ENCODE measurements at regions not wholly inside any gene's neighbourhood (a gene's known extent, or its start where the extent isn't known, plus 50 kb on each side); places are given as distances from the start of the nearest gene placed in this dataset.

DNA sequence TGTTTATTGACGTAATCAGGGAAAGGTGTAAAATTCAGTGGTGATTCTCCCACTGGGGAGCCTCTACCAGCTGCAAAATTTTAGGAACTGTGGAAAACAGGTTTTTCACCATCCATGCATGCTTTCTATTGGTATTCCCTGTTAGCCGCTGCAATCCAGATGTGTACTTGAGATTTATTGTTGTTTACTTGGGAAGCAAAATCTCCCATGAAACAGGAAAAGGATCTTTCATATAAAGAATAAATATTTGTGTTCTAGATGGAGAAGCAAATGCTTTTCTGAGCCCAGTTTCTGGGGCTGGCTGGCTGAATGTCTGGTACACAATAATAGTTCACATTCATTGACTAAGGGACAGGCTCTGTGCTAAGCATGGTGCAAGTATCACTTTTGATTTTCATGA is 144.6 kb upstream of the RASGRP1 start:
- ChIA-PET CTCF (interaction anchor here (0.7 kb wide), 1 partner anchor 564 kb away, joined by 3 read pairs; no protein-coding TSS in a partner anchor), POLR2A (no interaction called here)
- Histone ChIP-seq H3K27ac (ENCODE audit: low read length) (no peak overlapping the region; the same call in 1 of the 2 replicates), H3K27me3 (ENCODE audit: control insufficient read depth, insufficient read depth, low read length) (peaks cover 2% of the 10 kb centered on the region; the same call in 1 of the 2 replicates), H3K9me3 (ENCODE audit: control insufficient read depth, insufficient read depth, low read depth, low read length) (no peaks in the 10 kb centered on the region), H3K36me3 (ENCODE audit: control insufficient read depth, insufficient read depth, low read length) (no peaks in the 10 kb centered on the region), H3K4me1 (ENCODE audit: control insufficient read depth, insufficient read depth, low read length) (no peaks in the 10 kb centered on the region), H3K4me3 (ENCODE audit: low read depth in 2 of 2, low read length in 2 of 2) (no peak overlapping the region)
- DNase-seq (ENCODE audit: low read depth, low spot score) = no peak
- no TSS peak for BruUV-seq (replicated peaks)
- in situ Hi-C loops (cut with HindIII; ENCODE audit: low pct_unique_long_range_greater_than_20kb, low sequenced_read_pairs) (no loop called here), intact Hi-C loops (cut with micrococcal nuclease; ENCODE audit: unreplicated experiment) (loop anchor here (5.0 to 10.0 kb wide), 3 partner anchors 106 to 1048 kb away; partner anchors contain the start of gene THBS1)
- TF ChIP-seq, protein P1, sequence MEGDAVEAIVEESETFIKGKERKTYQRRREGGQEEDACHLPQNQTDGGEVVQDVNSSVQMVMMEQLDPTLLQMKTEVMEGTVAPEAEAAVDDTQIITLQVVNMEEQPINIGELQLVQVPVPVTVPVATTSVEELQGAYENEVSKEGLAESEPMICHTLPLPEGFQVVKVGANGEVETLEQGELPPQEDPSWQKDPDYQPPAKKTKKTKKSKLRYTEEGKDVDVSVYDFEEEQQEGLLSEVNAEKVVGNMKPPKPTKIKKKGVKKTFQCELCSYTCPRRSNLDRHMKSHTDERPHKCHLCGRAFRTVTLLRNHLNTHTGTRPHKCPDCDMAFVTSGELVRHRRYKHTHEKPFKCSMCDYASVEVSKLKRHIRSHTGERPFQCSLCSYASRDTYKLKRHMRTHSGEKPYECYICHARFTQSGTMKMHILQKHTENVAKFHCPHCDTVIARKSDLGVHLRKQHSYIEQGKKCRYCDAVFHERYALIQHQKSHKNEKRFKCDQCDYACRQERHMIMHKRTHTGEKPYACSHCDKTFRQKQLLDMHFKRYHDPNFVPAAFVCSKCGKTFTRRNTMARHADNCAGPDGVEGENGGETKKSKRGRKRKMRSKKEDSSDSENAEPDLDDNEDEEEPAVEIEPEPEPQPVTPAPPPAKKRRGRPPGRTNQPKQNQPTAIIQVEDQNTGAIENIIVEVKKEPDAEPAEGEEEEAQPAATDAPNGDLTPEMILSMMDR (IDR thresholded peaks at IDR 0.05) = no peak
- TF ChIP-seq SIN3A (IDR thresholded peaks at IDR 0.05; ENCODE audit: borderline replicate concordance, insufficient read depth, low read depth, low read length) = no peak
- TF ChIP-seq POLR2AphosphoS5 (IDR thresholded peaks at IDR 0.05; ENCODE audit: low read depth, low read length) = no peak
- TF ChIP-seq TCF7L2 (IDR thresholded peaks at IDR 0.05; ENCODE audit: low read depth, low read length) = no peak
- TF ChIP-seq, protein P2, sequence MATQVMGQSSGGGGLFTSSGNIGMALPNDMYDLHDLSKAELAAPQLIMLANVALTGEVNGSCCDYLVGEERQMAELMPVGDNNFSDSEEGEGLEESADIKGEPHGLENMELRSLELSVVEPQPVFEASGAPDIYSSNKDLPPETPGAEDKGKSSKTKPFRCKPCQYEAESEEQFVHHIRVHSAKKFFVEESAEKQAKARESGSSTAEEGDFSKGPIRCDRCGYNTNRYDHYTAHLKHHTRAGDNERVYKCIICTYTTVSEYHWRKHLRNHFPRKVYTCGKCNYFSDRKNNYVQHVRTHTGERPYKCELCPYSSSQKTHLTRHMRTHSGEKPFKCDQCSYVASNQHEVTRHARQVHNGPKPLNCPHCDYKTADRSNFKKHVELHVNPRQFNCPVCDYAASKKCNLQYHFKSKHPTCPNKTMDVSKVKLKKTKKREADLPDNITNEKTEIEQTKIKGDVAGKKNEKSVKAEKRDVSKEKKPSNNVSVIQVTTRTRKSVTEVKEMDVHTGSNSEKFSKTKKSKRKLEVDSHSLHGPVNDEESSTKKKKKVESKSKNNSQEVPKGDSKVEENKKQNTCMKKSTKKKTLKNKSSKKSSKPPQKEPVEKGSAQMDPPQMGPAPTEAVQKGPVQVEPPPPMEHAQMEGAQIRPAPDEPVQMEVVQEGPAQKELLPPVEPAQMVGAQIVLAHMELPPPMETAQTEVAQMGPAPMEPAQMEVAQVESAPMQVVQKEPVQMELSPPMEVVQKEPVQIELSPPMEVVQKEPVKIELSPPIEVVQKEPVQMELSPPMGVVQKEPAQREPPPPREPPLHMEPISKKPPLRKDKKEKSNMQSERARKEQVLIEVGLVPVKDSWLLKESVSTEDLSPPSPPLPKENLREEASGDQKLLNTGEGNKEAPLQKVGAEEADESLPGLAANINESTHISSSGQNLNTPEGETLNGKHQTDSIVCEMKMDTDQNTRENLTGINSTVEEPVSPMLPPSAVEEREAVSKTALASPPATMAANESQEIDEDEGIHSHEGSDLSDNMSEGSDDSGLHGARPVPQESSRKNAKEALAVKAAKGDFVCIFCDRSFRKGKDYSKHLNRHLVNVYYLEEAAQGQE (IDR thresholded peaks at IDR 0.05; ENCODE audit: insufficient read depth in 1 of 2, low read depth in 2 of 2, low read length in 1 of 2) = no peak
- no peak for ATAC-seq

DNA sequence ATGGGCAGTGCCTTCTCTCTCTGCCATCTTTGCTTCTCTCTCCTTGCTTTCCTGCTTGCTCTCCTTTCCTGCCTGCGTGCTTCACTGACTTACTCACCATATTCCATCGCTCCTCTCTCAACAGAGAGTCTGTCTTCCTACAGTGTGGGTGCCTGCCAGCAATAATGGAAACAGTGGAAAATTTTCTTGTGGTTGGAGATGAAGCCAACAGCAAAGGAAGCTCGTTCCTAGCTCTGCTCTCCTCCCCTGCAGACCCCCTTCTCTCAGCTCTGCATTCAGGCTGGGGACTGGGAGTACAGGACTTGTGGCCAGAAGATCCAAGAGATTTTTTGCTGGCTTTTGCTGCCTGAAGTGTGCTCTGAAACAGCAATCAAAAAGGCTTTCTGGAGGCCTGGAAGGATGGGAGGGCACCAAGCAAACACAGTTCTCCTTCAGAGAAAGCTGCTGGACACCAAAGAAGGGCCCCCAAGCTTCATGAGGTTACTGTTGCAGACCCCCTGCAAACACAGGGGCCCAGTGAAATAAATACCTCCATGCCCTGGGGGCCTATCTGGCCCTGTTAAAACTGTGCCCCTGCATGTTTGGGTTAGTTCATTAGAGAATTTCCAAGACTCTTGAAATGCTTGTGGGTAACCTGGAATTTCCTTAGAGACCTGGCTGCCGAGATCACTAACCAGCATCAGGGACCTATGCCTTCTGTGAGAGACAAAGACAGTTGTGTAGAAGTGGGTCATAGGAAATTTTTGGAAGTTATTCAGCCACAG is 149.9 kb upstream of the RASGRP1 start:
- CTCF ChIA-PET = interaction anchor here (0.7 to 1.0 kb wide), 2 partner anchors 16 to 1042 kb away, joined by 3 read pairs; no protein-coding TSS in a partner anchor
- in situ Hi-C loops (cut with HindIII; ENCODE audit: low pct_unique_long_range_greater_than_20kb, low sequenced_read_pairs) = no loop called here
- TF ChIP-seq, protein P1 (IDR thresholded peaks at IDR 0.05) = no peak
- no peak for TF ChIP-seq SIN3A (IDR thresholded peaks at IDR 0.05; ENCODE audit: borderline replicate concordance, insufficient read depth, low read depth, low read length)

More for the DNA sequence above, 149.9 kb upstream of the RASGRP1 start:
- no peak overlapping the region for H3K4me3 ChIP-seq (ENCODE audit: low read depth in 2 of 2, low read length in 2 of 2)
- H3K9me3 ChIP-seq (ENCODE audit: control insufficient read depth, insufficient read depth, low read depth, low read length) = no peaks in the 10 kb centered on the region
- 0 out of 2 replicates have a peak overlapping the region, but pooled peaks have one; percentile 17 for H3K27ac ChIP-seq (ENCODE audit: low read length)
- H3K27me3 ChIP-seq (ENCODE audit: control insufficient read depth, insufficient read depth, low read length) = no peaks in the 10 kb centered on the region
- no peaks in the 10 kb centered on the region for H3K4me1 ChIP-seq (ENCODE audit: control insufficient read depth, insufficient read depth, low read length)
- ATAC-seq (peak; percentile 73), DNase-seq (ENCODE audit: low read depth, low spot score) (no peak)
- intact Hi-C loops (cut with micrococcal nuclease; ENCODE audit: unreplicated experiment) = no loop called here
- no TSS peak for BruUV-seq (replicated peaks)
- POLR2A ChIA-PET = interaction anchor here (0.6 kb wide), 1 partner anchor 371 kb away, joined by 3 read pairs; no protein-coding TSS in a partner anchor
- H3K36me3 ChIP-seq (ENCODE audit: control insufficient read depth, insufficient read depth, low read length) = no peaks in the 10 kb centered on the region

Data from Panc1 (cell line).